H9 (cell line): ENCODE measurements at regions not wholly inside any gene's neighbourhood (a gene's known extent, or its start where the extent isn't known, plus 50 kb on each side); places are given as distances from the start of the nearest gene placed in this dataset.

Experiments used
- DNase-seq: peaks from one replicate; pipeline ENCODE4 v3.0.0-alpha.2; 2017
- H2AFZ ChIP-seq: one replicate; pipeline ENCODE4 v1.6.1; 2013; ENCODE audit warnings: mild to moderate bottlenecking, low read length, control low read depth, moderate library complexity
- H2AK5ac ChIP-seq: 2 replicates; pipeline ENCODE4 v1.6.1; 2013; ENCODE audit warnings: low read length, control low read depth, mixed read lengths; ENCODE audit not compliant: insufficient read length
- H2BK120ac ChIP-seq: one replicate; pipeline ENCODE4 v1.6.1; 2013; ENCODE audit warnings: low read depth, mild to moderate bottlenecking, low read length, control low read depth, inconsistent platforms; ENCODE audit not compliant: poor library complexity, severe bottlenecking
- H2BK12ac ChIP-seq: 2 replicates; pipeline ENCODE4 v1.6.1; 2013; ENCODE audit warnings: low read length, control low read depth, mixed read lengths, low read depth; ENCODE audit not compliant: insufficient read length
- H2BK15ac ChIP-seq: 2 replicates; pipeline ENCODE4 v1.6.1; 2013; ENCODE audit warnings: low read depth, low read length, control low read depth
- H2BK20ac ChIP-seq: one replicate; pipeline ENCODE4 v1.6.1; 2013; ENCODE audit warnings: low read depth, mild to moderate bottlenecking, low read length, control low read depth, inconsistent platforms; ENCODE audit not compliant: poor library complexity, severe bottlenecking
- H2BK5ac ChIP-seq: 2 replicates; pipeline ENCODE4 v1.6.1; 2013; ENCODE audit warnings: low read length, control low read depth, mixed read lengths; ENCODE audit not compliant: insufficient read length
- H3K14ac ChIP-seq: 2 replicates; pipeline ENCODE4 v1.6.1; 2013; ENCODE audit warnings: low read length, control low read depth; ENCODE audit not compliant: insufficient read depth
- H3K18ac ChIP-seq: 2 replicates; pipeline ENCODE4 v1.6.1; 2013; ENCODE audit warnings: low read depth, mild to moderate bottlenecking, mixed read lengths, low read length, control low read depth; ENCODE audit not compliant: insufficient read length
- H3K23ac ChIP-seq: 2 replicates; pipeline ENCODE4 v1.6.1; 2013; ENCODE audit warnings: low read length, control low read depth, mixed read lengths, low read depth; ENCODE audit not compliant: insufficient read length
- H3K23me2 ChIP-seq: 2 replicates; pipeline ENCODE4 v1.6.1; 2013; ENCODE audit warnings: low read depth, mild to moderate bottlenecking, mixed read lengths, low read length, control low read depth; ENCODE audit not compliant: insufficient read length, poor library complexity, severe bottlenecking
- H3K27ac ChIP-seq: 2 replicates; pipeline ENCODE4 v1.5.1; 2013; ENCODE audit warnings: low read length, control low read depth, mixed read lengths, low read depth; ENCODE audit not compliant: insufficient read length
- H3K27me3 ChIP-seq: 2 replicates; pipeline ENCODE4 v1.6.1; 2013; ENCODE audit warnings: low read length, control low read depth, inconsistent platforms; ENCODE audit not compliant: insufficient read depth
- H3K4ac ChIP-seq: 2 replicates; pipeline ENCODE4 v1.6.1; 2013; ENCODE audit warnings: low read depth, mild to moderate bottlenecking, control low read depth, inconsistent platforms, low read length, moderate library complexity
- H3K4me1 ChIP-seq: 2 replicates; pipeline ENCODE4 v1.6.1; 2013; ENCODE audit warnings: low read length, control low read depth, inconsistent platforms; ENCODE audit not compliant: insufficient read depth
- H3K4me2 ChIP-seq: 2 replicates; pipeline ENCODE4 v1.6.1; 2013; ENCODE audit warnings: low read length, control low read depth, mixed read lengths; ENCODE audit not compliant: insufficient read length, insufficient read depth
- H3K56ac ChIP-seq: 2 replicates; pipeline ENCODE4 v1.6.1; 2013; ENCODE audit warnings: low read depth, mild to moderate bottlenecking, mixed read lengths, low read length, control low read depth; ENCODE audit not compliant: insufficient read length
- H3K79me1 ChIP-seq: 2 replicates; pipeline ENCODE4 v1.6.1; 2013; ENCODE audit warnings: low read depth, mild to moderate bottlenecking, moderate library complexity, low read length, control low read depth, inconsistent platforms; ENCODE audit not compliant: insufficient read depth, poor library complexity, severe bottlenecking
- H3K79me2 ChIP-seq: 2 replicates; pipeline ENCODE4 v1.6.1; 2013; ENCODE audit warnings: low read length, control low read depth, inconsistent platforms; ENCODE audit not compliant: insufficient read depth
- H3K9ac ChIP-seq: 2 replicates; pipeline ENCODE4 v1.6.1; 2013; ENCODE audit warnings: low read length, control low read depth, mixed read lengths; ENCODE audit not compliant: insufficient read length; ENCODE audit errors: extremely low read depth
- H3K9me3 ChIP-seq: one replicate; pipeline ENCODE4 v1.6.1; 2013; ENCODE audit warnings: low read depth, low read length, inconsistent platforms; ENCODE audit not compliant: control insufficient read depth
- H3T11ph ChIP-seq: one replicate; pipeline ENCODE4 v1.6.1; 2013; ENCODE audit warnings: mild to moderate bottlenecking, low read length, control low read depth, inconsistent platforms
- H4K20me1 ChIP-seq: one replicate; pipeline ENCODE4 v1.6.1; 2013; ENCODE audit not compliant: control insufficient read depth, insufficient read length, insufficient read depth
- H4K5ac ChIP-seq: 2 replicates; pipeline ENCODE4 v1.6.1; 2013; ENCODE audit warnings: low read depth, mild to moderate bottlenecking, mixed read lengths, low read length, control low read depth; ENCODE audit not compliant: insufficient read length
- H4K8ac ChIP-seq: replicated peaks from 2 replicates; pipeline ENCODE4 v1.6.1; 2013; ENCODE audit warnings: low read length, control low read depth, mixed read lengths, low read depth; ENCODE audit not compliant: insufficient read length
- H4K91ac ChIP-seq: 2 replicates; pipeline ENCODE4 v1.6.1; 2013; ENCODE audit warnings: low read depth, mild to moderate bottlenecking, moderate library complexity, mixed read lengths, low read length, control low read depth; ENCODE audit not compliant: insufficient read length
- H3K27ac Mint-ChIP-seq, 3 experiments: 2 replicates in 2 of 3; 3 replicates in 1 of 3; pipeline ENCODE4 v1.8.0; 2020 to 2021; ENCODE audit warnings: mixed read lengths in 3 of 3, mild to moderate bottlenecking in 1 of 3, moderate library complexity in 1 of 3
- H3K27me3 Mint-ChIP-seq: 2 replicates; pipeline ENCODE4 v1.8.0; 2021; ENCODE audit warnings: low read depth, mild to moderate bottlenecking, moderate library complexity, mixed read lengths
- H3K36me3 Mint-ChIP-seq, 3 experiments: 2 replicates in 2 of 3; 3 replicates in 1 of 3; pipeline ENCODE4 v1.8.0; 2020 to 2021; ENCODE audit warnings: low read depth in 3 of 3, mixed read lengths in 3 of 3; ENCODE audit not compliant: insufficient read depth in 1 of 3
- H3K4me1 Mint-ChIP-seq, 2 experiments: 2 replicates each; pipeline ENCODE4 v1.8.0; 2020; ENCODE audit warnings: mixed read lengths in 2 of 2
- H3K4me3 Mint-ChIP-seq, 2 experiments: 2 replicates in 1 of 2; 3 replicates in 1 of 2; pipeline ENCODE4 v1.8.0; 2020 to 2021; ENCODE audit warnings: mild to moderate bottlenecking in 2 of 2, mixed read lengths in 2 of 2, moderate library complexity in 1 of 2
- H3K9me3 Mint-ChIP-seq, 2 experiments: 2 replicates in 1 of 2; 3 replicates in 1 of 2; pipeline ENCODE4 v1.8.0; 2020; ENCODE audit warnings: mild to moderate bottlenecking in 2 of 2, mixed read lengths in 2 of 2, moderate library complexity in 1 of 2
- CTCF ChIP-seq: fragments of 200-600 bp; sonication (generic); conservative IDR thresholded peaks from 3 replicates; pipeline ENCODE4 v1.8.0; 2021; ENCODE audit warnings: antibody characterized with exemption, mild to moderate bottlenecking

GRCh38 chr17:71068408-71068750 lies 899.0 kb downstream of the KCNJ2 start:
- H2AK5ac ChIP-seq: no peak overlapping the region
- no peak overlapping the region for H3K23ac ChIP-seq
- H3K4me1 ChIP-seq: no peaks in the 10 kb centered on the region
- no peak overlapping the region for H4K5ac ChIP-seq
- Mint-ChIP-seq H3K4me3 (no peak overlapping the region), H3K36me3 (no peaks in the 10 kb centered on the region; a peak in 1 of 7 replicates), H3K9me3 (no peaks in the 10 kb centered on the region), H3K27ac (no peak overlapping the region), H3K4me1 (no peaks in the 10 kb centered on the region), H3K27me3 (no peaks in the 10 kb centered on the region)
- no peaks in the 10 kb centered on the region for H3K9me3 ChIP-seq
- no peak for DNase-seq
- no peak overlapping the region for H4K8ac ChIP-seq
- no peak overlapping the region for H3K14ac ChIP-seq
- no peak overlapping the region for H4K91ac ChIP-seq
- no peaks in the 10 kb centered on the region for H3K79me1 ChIP-seq
- H2BK20ac ChIP-seq: no peak overlapping the region
- no peaks in the 10 kb centered on the region for H3K27me3 ChIP-seq
- TF ChIP-seq CTCF: no peak
- H3K23me2 ChIP-seq: no peaks in the 10 kb centered on the region
- no peak overlapping the region for H2BK5ac ChIP-seq
- no peak overlapping the region for H3K4me2 ChIP-seq
- no peak overlapping the region for H2BK120ac ChIP-seq
- H4K20me1 ChIP-seq: no peaks in the 10 kb centered on the region
- H3K27ac ChIP-seq: no peak overlapping the region
- no peaks in the 10 kb centered on the region for H3K79me2 ChIP-seq
- no peak overlapping the region for H2AFZ ChIP-seq
- no peak overlapping the region for H2BK15ac ChIP-seq
- no peak overlapping the region for H2BK12ac ChIP-seq
- H3K18ac ChIP-seq: no peak overlapping the region
- no peak overlapping the region for H3K4ac ChIP-seq
- H3K9ac ChIP-seq: no peak overlapping the region
- H3K56ac ChIP-seq: no peak overlapping the region
- no peak overlapping the region for H3T11ph ChIP-seq
